HG03521 (cell line): ENCODE measurements at regions not wholly inside any gene's neighbourhood (a gene's known extent, or its start where the extent isn't known, plus 50 kb on each side); places are given as distances from the start of the nearest gene placed in this dataset.
"Not testable (repeated sequence)": the region's sequence is repeated elsewhere in the genome, so short reads cannot be mapped to it uniquely, and the experiment has no call there.

ENCODE experiments used
- ATAC-seq: cut with Tn5 transposase; IDR thresholded peaks from one replicate; pipeline ENCODE4 v1.9.1; 2021; ENCODE audit warnings: mild to moderate bottlenecking, moderate library complexity; ENCODE audit not compliant: unreplicated experiment

DNA sequence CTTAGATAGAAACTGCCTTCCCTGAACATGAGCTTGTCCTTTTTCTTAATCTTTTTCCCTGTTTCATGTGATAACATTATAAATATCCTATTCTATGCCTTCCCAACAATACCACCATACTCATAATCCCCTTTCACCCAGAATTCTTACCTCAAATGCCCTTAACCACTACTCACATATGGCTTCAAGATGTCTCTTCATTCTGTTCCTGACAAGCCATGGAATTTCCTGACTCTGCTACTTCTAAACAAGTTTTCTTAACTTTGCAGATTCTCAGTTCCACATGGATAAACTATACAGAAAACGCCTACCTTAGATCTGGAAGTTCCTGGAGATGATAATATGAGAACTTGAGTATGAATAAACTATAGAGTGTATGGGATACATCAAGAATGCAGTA, 1217.8 kb downstream of the CDH8 start:
- ATAC-seq: no peak

DNA sequence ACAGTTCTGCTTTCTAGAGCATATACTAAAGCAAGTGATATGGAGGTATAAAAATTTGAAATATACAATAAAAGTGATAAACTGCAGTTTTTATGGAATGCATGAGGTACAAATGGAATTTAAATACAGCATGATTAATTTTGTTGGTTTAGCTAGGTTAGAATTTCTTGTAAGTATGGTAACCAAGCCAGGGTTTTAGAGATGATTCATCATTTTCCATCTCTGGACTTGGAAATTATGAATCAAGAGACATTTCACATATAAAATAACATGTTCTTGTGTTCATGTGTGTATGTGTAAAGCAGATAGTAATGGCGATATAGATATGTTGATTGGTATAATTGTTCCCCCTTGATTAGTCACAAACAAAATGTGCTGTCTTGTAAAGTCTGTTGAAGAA, 1219.8 kb downstream of the CDH8 start:
- no peak for ATAC-seq

DNA sequence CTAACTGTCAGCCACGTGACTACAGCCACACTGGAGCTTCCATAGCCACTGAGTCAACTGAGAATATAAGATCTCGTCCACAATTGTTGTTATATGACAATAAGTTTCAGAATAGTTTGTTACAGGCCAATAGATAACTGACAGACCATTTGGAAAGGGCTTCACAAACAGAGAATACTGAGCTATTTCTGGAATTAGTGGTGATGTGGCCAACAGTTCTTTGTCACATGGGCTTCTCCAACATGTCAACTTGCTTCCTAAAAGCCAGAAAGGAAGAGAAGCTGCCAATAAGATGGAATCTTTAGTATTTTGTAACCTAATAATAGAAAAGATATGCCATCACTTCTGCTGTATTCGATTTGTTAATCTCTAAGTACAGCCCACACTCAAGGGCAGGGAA, 1220.4 kb downstream of the CDH8 start:
- ATAC-seq: no peak

DNA sequence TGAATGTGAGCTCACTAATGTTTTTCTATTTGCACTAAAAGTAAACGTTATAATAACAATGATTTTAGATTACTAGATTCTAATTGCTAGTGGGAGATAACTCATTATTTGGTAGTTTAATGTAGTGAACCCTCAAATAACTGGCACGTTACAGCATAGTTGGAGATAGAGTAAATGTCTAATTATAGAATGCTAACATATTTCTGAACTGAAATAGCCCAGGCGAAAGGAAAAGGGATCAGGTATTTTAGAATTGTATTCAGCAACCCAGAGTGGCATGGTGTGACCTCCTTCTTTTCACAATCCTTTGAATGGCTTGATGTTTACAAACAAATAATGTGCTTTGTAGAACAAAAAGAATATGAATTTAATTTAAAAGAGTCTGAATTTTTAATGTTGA, 1221.2 kb downstream of the CDH8 start:
- ATAC-seq: no peak

DNA sequence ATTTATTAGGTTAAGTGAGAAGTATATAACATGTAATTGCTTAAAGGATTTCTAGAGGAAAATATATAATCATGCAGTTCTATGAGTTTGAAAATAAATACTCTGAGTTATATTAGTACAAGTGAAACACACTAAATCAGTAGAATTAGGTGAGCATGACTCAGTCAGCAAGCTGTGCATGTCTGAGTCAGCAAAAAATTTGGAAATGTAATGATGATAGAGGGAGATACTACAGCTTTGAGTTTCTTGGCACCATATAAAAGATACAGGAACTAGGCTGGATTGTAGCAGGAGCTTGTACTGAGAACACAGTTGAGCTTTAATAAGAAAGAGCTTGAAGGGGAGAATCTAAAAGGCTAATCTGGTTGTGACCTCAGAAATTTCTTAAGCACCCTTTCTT, 1224.6 kb downstream of the CDH8 start:
- no peak for ATAC-seq

DNA sequence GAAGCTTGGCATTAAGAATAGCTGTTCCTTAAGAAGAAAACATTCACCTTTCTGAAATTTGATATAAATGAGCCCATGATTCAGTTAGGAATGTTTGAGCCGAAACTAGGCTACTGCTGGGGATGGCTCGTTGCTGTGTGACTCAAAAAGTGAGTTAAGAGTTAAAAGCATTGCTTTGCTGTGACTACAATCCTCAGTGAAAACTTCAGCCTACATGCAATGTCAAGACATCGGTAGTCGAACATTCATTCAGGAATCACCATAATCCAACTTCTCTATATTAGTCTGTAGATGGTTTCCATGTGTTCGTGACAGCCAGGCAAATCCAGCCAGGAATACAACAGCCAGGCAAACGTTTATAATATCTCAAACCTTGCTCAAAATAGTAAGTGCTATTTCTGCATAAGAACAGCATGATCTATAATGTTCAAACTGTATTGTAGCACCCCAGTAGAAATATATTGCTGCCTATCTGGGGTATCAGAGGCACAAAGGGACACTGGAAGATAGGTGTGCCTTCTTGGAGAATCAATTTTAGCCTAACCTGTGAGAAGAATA, 1225.1 kb downstream of the CDH8 start:
- no peak for ATAC-seq

DNA sequence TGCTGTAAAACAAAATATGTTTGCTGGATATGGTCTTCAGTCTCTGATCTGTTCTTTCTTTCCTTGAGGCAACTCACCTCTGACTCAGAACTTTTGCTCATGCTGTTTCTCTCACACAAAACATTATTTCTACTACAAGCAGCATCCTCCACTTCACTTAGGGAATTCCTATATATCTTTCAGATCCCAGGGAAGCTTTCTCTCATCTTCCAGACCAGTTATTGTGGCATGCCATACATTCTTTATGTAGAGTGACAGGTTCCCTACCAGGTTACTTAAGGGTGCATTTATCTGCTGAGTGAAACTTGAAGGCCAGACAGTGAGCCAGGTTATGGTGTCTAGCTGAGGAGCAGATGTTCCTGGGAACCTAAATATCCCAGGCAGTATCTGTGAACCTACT, 1226.0 kb downstream of the CDH8 start:
- no peak for ATAC-seq

DNA sequence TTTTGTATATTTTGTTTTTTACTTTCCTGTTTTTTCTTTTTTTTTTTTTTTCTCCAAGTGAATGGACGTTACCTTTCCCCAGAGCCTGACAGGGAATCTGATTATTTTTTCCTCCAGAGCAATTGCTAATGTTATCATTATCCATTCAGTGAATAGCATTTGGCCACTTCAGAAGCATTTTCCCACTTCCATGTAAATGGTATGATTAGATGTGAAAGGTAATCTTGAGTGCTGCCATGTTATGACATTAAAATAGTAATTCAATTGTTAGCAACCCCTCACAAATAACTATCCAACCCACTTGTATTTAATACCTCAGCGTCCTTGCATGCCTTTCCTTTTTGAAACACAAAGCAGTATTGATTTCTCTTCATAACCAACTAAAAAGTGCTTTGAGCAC, 1243.8 kb downstream of the CDH8 start:
- no peak for ATAC-seq

DNA sequence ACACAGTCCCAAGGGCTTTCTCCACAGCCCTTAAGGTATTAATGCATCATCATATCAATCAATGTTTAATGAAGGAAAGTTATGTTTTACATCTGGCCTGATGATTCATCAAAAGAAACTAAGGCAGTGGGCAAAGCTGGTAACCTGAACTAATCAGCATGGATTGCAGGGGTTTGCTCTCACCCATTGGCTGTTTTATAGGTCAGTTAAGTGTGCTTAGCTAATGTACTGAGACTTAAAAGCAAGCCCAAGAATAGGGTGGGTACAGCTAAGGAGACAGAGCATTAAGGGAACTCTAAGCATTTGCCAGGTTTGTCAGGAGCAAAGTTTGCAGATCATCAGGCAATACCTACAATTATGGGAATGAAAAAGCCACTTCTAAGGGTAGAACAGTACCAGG, 1247.6 kb downstream of the CDH8 start:
- no peak for ATAC-seq

DNA sequence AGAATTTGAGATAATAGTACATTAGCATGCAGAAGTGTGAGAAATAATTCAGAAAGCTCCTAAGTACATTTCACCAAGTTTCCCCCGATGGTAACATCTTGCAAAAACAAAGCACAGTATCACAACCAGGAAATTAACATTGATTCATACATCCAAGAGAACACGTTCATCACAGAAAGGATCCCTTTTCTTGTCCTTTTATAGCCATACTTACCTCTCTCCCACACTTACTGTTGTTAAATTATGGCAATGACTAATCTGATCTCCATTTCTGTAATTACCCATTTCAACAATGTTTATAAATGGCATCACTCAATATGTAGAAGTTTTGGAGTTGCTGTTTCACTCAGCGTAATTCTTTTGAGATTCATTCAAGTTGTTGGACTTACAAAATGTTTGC, 1260.0 kb downstream of the CDH8 start:
- no peak for ATAC-seq

DNA sequence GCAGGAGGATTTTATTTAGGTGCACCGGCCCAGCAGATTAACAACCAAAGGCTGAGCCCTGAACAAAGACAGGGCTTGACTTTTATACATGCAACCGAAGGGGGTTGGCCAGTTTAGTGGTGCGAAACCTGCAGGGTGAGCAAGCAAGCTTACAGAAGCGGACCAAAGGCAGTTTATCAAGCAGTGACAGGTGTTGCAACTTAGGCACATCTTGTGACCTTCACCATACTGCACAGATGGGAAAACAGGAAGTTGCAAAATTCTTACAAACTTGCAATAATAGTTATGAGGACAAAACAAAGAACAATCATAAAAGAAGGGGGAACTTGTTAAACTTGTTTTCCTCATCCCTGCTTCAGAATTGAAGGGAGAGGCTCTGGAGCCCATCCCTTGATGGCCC, 1265.1 kb downstream of the CDH8 start:
- no peak for ATAC-seq

DNA sequence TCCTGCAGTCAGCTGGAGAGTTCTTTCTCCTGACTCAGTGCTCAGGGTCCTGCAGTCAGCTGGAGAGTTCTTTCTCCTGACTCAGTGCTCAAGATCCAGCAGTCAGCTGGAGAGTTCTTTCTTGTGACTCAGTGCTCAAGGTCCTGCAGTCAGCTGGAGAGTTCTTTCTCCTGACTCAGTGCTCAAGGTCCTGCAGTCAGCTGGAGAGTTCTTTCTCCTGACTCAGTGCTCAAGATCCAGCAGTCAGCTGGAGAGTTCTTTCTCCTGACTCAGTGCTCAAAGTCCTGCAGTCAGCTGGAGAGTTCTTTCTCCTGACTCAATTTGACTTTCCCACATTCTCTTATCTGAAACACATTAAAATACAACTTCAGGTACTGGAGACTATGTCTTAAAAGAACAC, 1265.9 kb downstream of the CDH8 start:
- not testable (repeated sequence) for ATAC-seq

DNA sequence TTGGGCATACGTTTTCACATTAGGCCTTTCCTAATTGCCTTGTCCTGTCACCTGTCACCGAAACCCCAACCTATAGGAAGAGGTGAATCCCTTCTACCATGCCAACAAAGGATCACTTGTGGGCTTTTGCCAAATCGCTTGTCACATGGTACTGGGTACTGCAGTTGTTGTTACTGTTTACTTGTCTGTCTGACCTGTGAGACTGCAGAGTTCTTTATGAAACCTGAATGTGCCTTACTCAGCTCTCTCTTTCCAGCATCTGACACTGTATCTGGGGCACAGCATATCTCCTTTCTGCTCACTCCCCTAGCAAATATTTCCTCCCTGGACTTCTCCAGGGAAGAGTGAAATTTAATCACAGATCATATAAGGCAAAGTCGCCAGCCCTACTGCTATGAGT, 1272.4 kb downstream of the CDH8 start:
- no peak for ATAC-seq

DNA sequence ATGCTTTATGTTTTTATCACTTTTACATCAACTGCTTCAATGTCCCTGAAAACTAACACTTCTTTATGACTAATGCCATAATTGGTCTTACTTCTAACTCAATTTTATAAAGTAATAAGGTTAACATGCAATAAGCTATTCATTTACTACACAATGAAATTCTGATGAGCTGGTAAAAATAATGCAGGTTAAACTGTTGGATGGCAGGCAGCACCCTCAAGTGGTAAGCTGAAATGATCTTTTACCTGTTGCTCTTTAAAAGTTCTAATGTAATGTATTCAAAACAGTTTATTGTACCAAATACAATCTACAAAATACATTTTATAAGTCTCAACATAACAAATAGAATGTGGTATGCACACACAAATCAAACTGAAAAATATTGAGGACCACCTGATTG, 1280.3 kb downstream of the CDH8 start:
- ATAC-seq: no peak

DNA sequence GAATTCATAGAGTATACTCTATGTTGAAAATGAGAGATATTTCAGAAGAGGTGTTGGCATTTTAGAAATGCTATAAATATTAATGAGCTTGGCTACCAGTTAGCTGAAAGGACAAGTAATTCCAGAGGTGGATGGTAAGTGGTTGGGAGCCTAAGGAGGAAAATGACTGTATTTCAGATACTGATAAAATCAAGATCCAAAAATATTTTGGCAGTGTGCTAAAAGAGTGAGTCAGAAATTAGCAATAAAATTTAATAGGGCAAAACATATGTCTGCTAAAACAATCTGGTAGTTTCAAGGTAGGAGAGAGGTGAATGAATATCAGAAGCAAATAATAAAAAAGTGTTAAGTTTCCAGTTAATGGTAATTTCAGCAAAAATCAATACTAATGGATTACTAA, 1287.9 kb downstream of the CDH8 start:
- ATAC-seq: no peak

DNA sequence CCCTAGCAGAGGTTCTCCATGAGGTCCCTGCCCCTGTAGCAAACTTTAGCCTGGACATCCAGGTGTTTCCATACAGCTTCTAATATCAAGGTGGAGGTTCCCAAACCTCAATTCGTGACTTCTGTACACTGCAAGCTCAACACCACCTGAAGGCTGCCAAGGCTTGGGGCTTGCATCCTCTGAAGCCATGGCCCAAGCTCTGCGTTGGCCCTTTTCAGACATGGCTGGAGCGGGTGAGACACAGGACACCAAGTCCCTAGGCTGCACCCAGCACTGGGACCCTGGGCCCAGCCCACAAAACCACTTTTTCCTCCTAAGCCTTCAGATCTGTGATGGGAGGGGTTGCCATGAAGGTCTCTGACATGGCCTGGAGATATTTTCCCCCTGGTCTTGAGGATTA, 1292.0 kb downstream of the CDH8 start:
- no peak for ATAC-seq

DNA sequence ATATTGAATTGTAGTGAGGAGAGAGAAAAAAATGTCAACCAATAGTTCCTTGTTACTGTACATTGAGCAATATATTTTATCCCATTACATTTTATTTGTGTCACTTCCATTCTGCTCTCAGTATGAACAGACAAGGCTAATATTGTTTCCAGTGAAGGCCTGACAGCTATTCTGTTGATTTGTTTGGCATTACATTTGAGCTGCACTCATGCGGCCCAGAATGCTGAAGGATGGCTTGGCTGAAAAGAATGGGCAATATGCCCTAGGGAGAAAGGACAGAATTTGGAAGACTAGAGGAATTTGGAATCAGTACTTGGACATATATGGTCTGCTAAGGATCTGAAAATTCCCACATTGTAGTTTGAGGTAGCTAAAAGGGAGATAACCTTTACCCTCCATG, 1294.4 kb downstream of the CDH8 start:
- no peak for ATAC-seq

DNA sequence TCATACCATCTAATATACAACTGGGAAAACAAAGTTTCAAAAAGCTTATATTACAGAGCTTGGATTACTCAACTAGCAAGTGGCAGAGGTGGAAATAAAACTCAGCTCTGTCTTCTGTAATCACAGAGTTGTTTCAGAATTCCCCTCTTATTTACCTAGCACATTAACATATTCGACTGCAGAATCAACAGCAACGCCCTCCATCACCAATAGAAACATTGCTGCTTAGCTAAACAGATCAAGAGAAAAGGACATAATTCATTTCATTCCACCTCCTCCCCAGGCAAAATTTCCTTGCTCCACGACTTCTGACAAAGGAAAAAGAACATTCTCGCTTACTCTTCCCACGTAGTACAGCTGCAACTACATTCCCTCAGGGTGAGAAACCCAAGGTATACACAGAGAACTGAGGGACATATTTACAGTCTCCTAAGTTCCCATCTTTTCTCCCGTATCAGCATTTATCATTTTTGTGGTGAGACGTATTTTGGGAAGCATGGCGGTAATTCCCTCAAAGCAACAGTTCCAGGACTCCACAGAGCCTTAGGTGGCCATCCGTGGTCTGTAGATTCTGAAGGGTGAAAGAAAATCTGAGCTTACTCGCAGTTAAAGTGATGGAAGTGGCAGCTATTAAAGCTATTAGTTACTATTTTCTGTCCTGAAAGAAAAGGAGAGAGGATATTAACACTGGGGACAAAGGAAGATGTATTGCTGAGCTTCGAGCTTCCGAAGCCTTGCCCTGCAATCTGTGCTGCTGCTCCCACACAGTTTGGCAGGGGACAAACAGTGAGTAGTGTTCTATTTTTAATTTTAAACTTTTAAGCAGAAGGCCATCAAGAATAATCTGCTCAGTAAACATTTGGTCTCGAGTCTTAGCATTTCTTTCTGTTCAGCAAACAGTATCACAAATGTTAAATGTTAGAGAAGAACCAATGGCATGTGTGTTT, 1296.2 kb downstream of the CDH8 start:
- no peak for ATAC-seq

DNA sequence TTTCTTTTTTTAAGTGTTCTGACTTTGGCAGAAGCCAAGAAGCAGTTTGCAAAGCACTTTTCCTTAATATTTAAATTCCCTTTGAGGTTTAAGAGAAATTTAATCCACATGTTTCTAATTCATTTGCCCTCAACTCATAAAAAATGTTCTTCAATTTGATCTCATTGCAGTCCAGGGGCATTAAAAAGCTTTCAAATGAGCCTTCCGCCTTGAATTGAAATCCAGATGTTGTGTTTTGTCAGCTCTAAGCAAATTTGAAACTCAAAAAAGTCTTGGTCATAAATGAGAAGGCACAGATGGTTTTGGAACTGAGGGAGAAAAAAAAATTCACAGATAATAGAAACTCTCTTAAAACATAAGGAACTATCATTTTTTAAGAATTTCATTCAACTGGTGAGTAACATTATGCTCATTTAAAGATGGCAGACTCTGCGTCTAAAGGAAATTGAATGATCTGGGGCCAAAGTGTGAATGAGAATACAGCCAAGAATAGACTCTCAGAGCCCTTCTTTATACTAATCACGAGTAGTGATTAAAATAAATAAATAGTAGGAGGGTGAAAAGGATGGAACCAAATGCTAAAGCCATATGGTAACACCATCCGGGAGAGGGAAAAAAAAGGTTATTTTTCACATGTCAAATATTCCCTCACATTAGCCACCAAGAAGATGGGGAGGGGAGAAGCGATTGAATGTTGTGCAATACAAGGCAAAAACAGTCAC, 1304.7 kb downstream of the CDH8 start:
- no peak for ATAC-seq

DNA sequence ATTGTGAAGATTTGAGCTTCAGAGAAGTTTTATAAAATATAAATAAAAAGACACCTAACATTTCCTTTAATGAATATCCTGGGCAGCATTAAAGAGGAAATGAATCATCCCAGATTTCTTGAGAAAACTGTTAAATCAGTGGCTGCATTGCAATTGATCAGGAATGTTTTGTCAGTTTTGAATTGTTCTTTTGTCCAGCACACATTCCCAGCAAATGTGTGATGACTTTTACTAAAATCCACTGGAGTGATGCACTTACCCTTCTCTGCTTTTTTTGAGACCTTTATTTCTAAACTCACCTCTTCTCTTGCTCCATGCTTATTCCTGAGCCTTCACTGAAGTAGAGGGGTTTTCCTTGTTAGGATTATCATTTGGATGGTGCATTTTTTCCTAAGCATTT, 1307.2 kb downstream of the CDH8 start:
- ATAC-seq: no peak

DNA sequence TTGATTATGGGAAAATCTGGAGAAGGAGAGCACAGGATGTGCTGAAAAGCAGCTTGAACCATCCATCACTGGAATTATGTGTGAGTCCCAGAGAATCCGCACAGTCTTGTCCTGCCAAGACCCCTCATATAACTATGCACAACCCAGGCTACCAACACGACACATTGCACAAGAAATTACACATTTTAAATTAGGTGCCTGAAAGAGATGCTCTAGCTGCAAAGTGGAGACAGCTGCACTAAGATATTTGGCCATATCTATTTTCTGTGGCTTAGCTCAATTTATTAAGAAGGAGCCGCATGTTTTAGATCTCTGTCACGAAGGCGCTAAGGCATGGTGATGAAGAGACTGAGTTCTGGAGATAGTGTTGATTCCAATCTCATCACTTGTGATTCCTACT, 1308.4 kb downstream of the CDH8 start:
- no peak for ATAC-seq

DNA sequence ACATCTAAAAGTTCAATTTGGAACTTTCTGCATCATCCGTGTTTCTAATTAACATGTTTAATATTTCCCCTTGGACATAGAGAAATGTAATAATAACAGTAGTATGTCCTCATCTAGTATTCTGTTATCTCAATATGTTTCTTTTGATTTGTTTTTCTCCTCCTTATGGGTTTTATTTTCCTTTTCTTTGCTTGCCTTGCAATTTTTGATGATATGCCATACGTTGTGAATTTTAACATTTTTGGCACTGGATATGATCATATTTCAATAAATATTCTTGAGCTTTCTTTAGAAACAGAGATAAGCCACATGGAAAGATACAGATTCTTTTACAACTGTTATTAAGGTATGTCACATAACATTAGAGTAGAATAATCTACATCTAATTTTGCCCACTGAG, 1316.2 kb downstream of the CDH8 start:
- ATAC-seq: no peak
